Suprapubic skin (tissue), 3 donors: ENCODE measurements at regions not wholly inside any gene's neighbourhood (a gene's known extent, or its start where the extent isn't known, plus 50 kb on each side); places are given as distances from the start of the nearest gene placed in this dataset.

Source experiments
- CTCF ChIP-seq, 2 donors: fragments of 200-600 bp in 1 of 2; fragments of 450-650 bp in 1 of 2; sonication (generic) in 1 of 2; IDR thresholded peaks; one replicate each; pipeline ENCODE4 v1.5.1; 2016 to 2019; ENCODE audit warnings: antibody characterized with exemption in 2 of 2, mild to moderate bottlenecking in 1 of 2, moderate library complexity in 1 of 2
- POLR2A ChIP-seq, 2 donors: fragments of 450-650 bp; IDR thresholded peaks; one replicate each; pipeline ENCODE4 v1.6.1; 2017; ENCODE audit warnings: antibody characterized with exemption in 2 of 2, mild to moderate bottlenecking in 2 of 2, moderate library complexity in 2 of 2

DNA sequence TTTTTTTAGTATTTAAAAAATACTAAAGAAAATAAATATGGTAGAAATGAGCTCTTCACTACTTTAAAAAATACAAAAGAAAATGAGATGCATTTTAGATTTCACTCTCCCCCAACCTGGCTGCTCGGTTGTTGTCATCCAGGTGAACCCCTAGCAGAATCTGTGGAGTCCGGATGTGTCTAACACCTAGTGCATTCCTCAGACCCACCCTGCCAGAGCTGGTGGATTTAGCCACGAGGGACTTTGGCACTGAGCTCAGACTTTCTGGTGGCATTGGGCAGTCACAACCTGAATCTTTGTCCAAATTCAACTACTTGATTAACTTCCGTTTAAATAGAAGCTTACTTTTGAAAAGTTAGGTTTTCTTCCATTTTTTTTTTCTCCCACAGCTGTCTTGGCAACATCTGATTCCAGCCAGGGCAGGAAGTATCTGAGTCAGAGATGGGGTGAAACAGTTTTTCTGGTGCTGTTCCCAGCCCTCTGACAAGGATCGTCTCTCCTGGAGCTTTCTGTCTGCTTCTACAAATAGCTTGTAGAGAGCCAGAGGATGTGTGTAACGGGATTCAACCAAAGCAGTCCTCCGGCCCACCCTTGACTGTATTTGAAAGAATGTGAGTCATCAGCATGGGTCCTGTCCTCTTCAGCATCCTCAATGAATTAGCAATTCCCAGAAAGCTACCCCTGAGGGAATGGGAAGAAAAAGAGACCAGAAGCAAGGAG, 301.8 kb upstream of the MCTP2 start:
- TF ChIP-seq POLR2A (IDR thresholded peaks at IDR 0.05): no peak
- TF ChIP-seq CTCF (IDR thresholded peaks at IDR 0.05): no peak
